Activated CD8-positive, alpha-beta memory T cell treated with anti-CD3 and anti-CD28 coated beads, Interleukin-2, amount 10 ng/mL, durations not matched to agents 7 days and 5 days (primary cell): ENCODE measurements at regions not wholly inside any gene's neighbourhood (a gene's known extent, or its start where the extent isn't known, plus 50 kb on each side); places are given as distances from the start of the nearest gene placed in this dataset.
"Not testable (repeated sequence)": the region's sequence is repeated elsewhere in the genome, so short reads cannot be mapped to it uniquely, and the experiment has no call there.

Experiments used
- ATAC-seq: fragments of 150-1000 bp; cut with Tn5 transposase; one replicate; pipeline ENCODE4 v1.10.0; 2021; ENCODE audit warnings: moderate library complexity
- CTCF ChIA-PET: fragments of 350-600 bp; sonication (Branson Sonifier 250); formaldehyde crosslinking; loops from one replicate; lab custom pipeline; 2021; ENCODE audit warnings: antibody characterized with exemption; lab: Charles Lee
- DNase-seq: peaks from one replicate; pipeline ENCODE4 v3.0.0-alpha.2; 2020
- H3K27ac Mint-ChIP-seq: one replicate; pipeline ENCODE4 v1.8.0; 2021; ENCODE audit warnings: mild to moderate bottlenecking, mixed read lengths
- H3K27me3 Mint-ChIP-seq: one replicate; pipeline ENCODE4 v1.8.0; 2021; ENCODE audit warnings: mixed read lengths
- H3K36me3 Mint-ChIP-seq: one replicate; pipeline ENCODE4 v1.8.0; 2021; ENCODE audit warnings: mild to moderate bottlenecking, mixed read lengths
- H3K4me1 Mint-ChIP-seq: one replicate; pipeline ENCODE4 v1.8.0; 2021; ENCODE audit warnings: mixed read lengths
- H3K4me3 Mint-ChIP-seq: one replicate; pipeline ENCODE4 v1.8.0; 2021; ENCODE audit warnings: mild to moderate bottlenecking, moderate library complexity, mixed read lengths
- H3K9me3 Mint-ChIP-seq: one replicate; pipeline ENCODE4 v1.8.0; 2022; ENCODE audit warnings: low read depth, mixed read lengths

- CTCF ChIA-PET = no interaction called here
- ATAC-seq (no peak), DNase-seq (no peak)
- no peak overlapping the region for H3K4me3 Mint-ChIP-seq
- H3K9me3 Mint-ChIP-seq = peaks cover 14% of the 10 kb centered on the region
- peaks cover 11% of the 10 kb centered on the region for H3K36me3 Mint-ChIP-seq
- H3K27ac Mint-ChIP-seq = no peak overlapping the region
- H3K4me1 Mint-ChIP-seq = peaks cover 3% of the 10 kb centered on the region
- peaks cover 21% of the 10 kb centered on the region for H3K27me3 Mint-ChIP-seq
These were observed 97.5 kb downstream of the DLL1 start for GRCh38 chr6:170193326-170193821.

GRCh38 chr6:170192905-170193304 lies 98.0 kb downstream of the DLL1 start:
- no peak overlapping the region for H3K27ac Mint-ChIP-seq
- CTCF ChIA-PET = no interaction called here
- no peak for DNase-seq

GRCh38 chr6:170192101-170192500 lies 98.8 kb downstream of the DLL1 start:
- Mint-ChIP-seq H3K27me3 (peaks cover 19% of the 10 kb centered on the region), H3K9me3 (peaks cover 14% of the 10 kb centered on the region), H3K36me3 (peaks cover 11% of the 10 kb centered on the region)
- H3K4me1 Mint-ChIP-seq, ATAC-seq, H3K27ac Mint-ChIP-seq, H3K4me3 Mint-ChIP-seq, CTCF ChIA-PET: not testable (repeated sequence)
- DNase-seq = peak; percentile 16

More at GRCh38 chr6:170192905-170193304, 98.0 kb downstream of the DLL1 start:
- peaks cover 14% of the 10 kb centered on the region for H3K9me3 Mint-ChIP-seq
- H3K27me3 Mint-ChIP-seq = peaks cover 21% of the 10 kb centered on the region
- no peaks in the 10 kb centered on the region for H3K4me1 Mint-ChIP-seq
- no peak for ATAC-seq
- no peak overlapping the region for H3K4me3 Mint-ChIP-seq
- peaks cover 11% of the 10 kb centered on the region for H3K36me3 Mint-ChIP-seq

- no peak for ATAC-seq
- Mint-ChIP-seq H3K36me3 (peaks cover 1% of the 10 kb centered on the region), H3K4me1 (no peaks in the 10 kb centered on the region), H3K9me3 (peaks cover 4% of the 10 kb centered on the region), H3K4me3 (no peak overlapping the region), H3K27me3 (peaks cover 9% of the 10 kb centered on the region), H3K27ac (no peak overlapping the region)
- CTCF ChIA-PET = no interaction called here
- DNase-seq = peak; percentile 22
These were observed 100.8 kb downstream of the DLL1 start for GRCh38 chr6:170190046-170190445.

- Mint-ChIP-seq H3K4me3 (no peak overlapping the region), H3K27ac (no peak overlapping the region), H3K4me1 (peaks cover 2% of the 10 kb centered on the region), H3K36me3 (no peaks in the 10 kb centered on the region), H3K27me3 (peaks cover 6% of the 10 kb centered on the region), H3K9me3 (no peaks in the 10 kb centered on the region)
- CTCF ChIA-PET = no interaction called here
- DNase-seq (peak; percentile 33), ATAC-seq (no peak)
These were observed 101.6 kb downstream of the DLL1 start for GRCh38 chr6:170189236-170189635.

- Mint-ChIP-seq H3K27me3 (no peaks in the 10 kb centered on the region), H3K36me3 (peaks cover under 1% of the 10 kb centered on the region), H3K4me3 (no peak overlapping the region), H3K27ac (no peak overlapping the region), H3K4me1 (peaks cover 4% of the 10 kb centered on the region), H3K9me3 (peaks cover 2% of the 10 kb centered on the region)
- ATAC-seq (no peak), DNase-seq (peak; percentile 14)
- CTCF ChIA-PET = no interaction called here
These were observed 102.3 kb downstream of the DLL1 start for GRCh38 chr6:170188571-170189001.

- no peak for ATAC-seq
- CTCF ChIA-PET = no interaction called here
These were observed 103.0 kb downstream of the DLL1 start for GRCh38 chr6:170187669-170188566.

GRCh38 chr6:170186941-170187668 lies 103.8 kb downstream of the DLL1 start:
- Mint-ChIP-seq H3K4me3 (no peak overlapping the region), H3K36me3 (peaks cover 3% of the 10 kb centered on the region), H3K27ac (no peak overlapping the region), H3K27me3 (no peaks in the 10 kb centered on the region), H3K4me1 (peaks cover 4% of the 10 kb centered on the region), H3K9me3 (peaks cover 9% of the 10 kb centered on the region)
- ATAC-seq (no peak), DNase-seq (peak; percentile 37)
- CTCF ChIA-PET = no interaction called here

More at GRCh38 chr6:170187669-170188566, 103.0 kb downstream of the DLL1 start:
- peak; percentile 30 for DNase-seq
- Mint-ChIP-seq H3K4me3 (no peak overlapping the region), H3K4me1 (peaks cover 4% of the 10 kb centered on the region), H3K36me3 (peaks cover 3% of the 10 kb centered on the region), H3K9me3 (peaks cover 4% of the 10 kb centered on the region), H3K27ac (no peak overlapping the region), H3K27me3 (no peaks in the 10 kb centered on the region)

- H3K36me3 Mint-ChIP-seq = peaks cover 3% of the 10 kb centered on the region
- H3K4me1 Mint-ChIP-seq = peaks cover 4% of the 10 kb centered on the region
- CTCF ChIA-PET = no interaction called here
- DNase-seq (peak; percentile 15), ATAC-seq (no peak)
- H3K4me3 Mint-ChIP-seq = no peak overlapping the region
- peaks cover 3% of the 10 kb centered on the region for H3K27me3 Mint-ChIP-seq
- peaks cover 10% of the 10 kb centered on the region for H3K9me3 Mint-ChIP-seq
- no peak overlapping the region for H3K27ac Mint-ChIP-seq
These were observed 104.6 kb downstream of the DLL1 start for GRCh38 chr6:170186006-170186935.

- no peak for ATAC-seq
- H3K36me3 Mint-ChIP-seq = peaks cover 3% of the 10 kb centered on the region
- H3K9me3 Mint-ChIP-seq = peaks cover 10% of the 10 kb centered on the region
- CTCF ChIA-PET = no interaction called here
- peak; percentile 18 for DNase-seq
- H3K4me3 Mint-ChIP-seq = no peak overlapping the region
- peaks cover 4% of the 10 kb centered on the region for H3K4me1 Mint-ChIP-seq
- H3K27ac Mint-ChIP-seq = no peak overlapping the region
- H3K27me3 Mint-ChIP-seq = peaks cover 3% of the 10 kb centered on the region
These were observed 105.5 kb downstream of the DLL1 start for GRCh38 chr6:170185175-170185978.

GRCh38 chr6:170184316-170184715 lies 106.6 kb downstream of the DLL1 start:
- peaks cover 10% of the 10 kb centered on the region for H3K9me3 Mint-ChIP-seq
- H3K4me3 Mint-ChIP-seq = no peak overlapping the region
- H3K36me3 Mint-ChIP-seq = peaks cover 3% of the 10 kb centered on the region
- H3K4me1 Mint-ChIP-seq = peaks cover 4% of the 10 kb centered on the region
- H3K27me3 Mint-ChIP-seq = peaks cover 3% of the 10 kb centered on the region
- ATAC-seq (no peak), DNase-seq (no peak)
- CTCF ChIA-PET = no interaction called here
- H3K27ac Mint-ChIP-seq = no peak overlapping the region

GRCh38 chr6:170183521-170183920 lies 107.4 kb downstream of the DLL1 start:
- H3K36me3 Mint-ChIP-seq = peaks cover 3% of the 10 kb centered on the region
- peaks cover 4% of the 10 kb centered on the region for H3K4me1 Mint-ChIP-seq
- DNase-seq = no peak
- no peak for ATAC-seq
- H3K27ac Mint-ChIP-seq = no peak overlapping the region
- CTCF ChIA-PET = no interaction called here
- peaks cover 3% of the 10 kb centered on the region for H3K27me3 Mint-ChIP-seq
- H3K4me3 Mint-ChIP-seq = no peak overlapping the region
- peaks cover 10% of the 10 kb centered on the region for H3K9me3 Mint-ChIP-seq
